ENCODE measurements at regions not wholly inside any gene's neighbourhood (a gene's known extent, or its start where the extent isn't known, plus 50 kb on each side); places are given as distances from the start of the nearest gene placed in this dataset.
"Not testable (repeated sequence)": the region's sequence is repeated elsewhere in the genome, so short reads cannot be mapped to it uniquely, and the experiment has no call there.

- not testable (repeated sequence) for H3K27ac ChIP-seq; H3K4me3 ChIP-seq; H3K9me3 ChIP-seq (replicated peaks); H3K27me3 ChIP-seq (replicated peaks); DNase-seq (ENCODE audit: low read depth in 1 of 2, low spot score in 2 of 2); H3K4me1 ChIP-seq (replicated peaks); H3K36me3 ChIP-seq
These were observed 265.1 kb downstream of the GOLGA6L6 start for GRCh38 chr15:20276312-20277114.

- not testable (repeated sequence) for H3K36me3 ChIP-seq; H3K9me3 ChIP-seq (replicated peaks)
These were observed 266.1 kb downstream of the GOLGA6L6 start for GRCh38 chr15:20275373-20275967.

DNA sequence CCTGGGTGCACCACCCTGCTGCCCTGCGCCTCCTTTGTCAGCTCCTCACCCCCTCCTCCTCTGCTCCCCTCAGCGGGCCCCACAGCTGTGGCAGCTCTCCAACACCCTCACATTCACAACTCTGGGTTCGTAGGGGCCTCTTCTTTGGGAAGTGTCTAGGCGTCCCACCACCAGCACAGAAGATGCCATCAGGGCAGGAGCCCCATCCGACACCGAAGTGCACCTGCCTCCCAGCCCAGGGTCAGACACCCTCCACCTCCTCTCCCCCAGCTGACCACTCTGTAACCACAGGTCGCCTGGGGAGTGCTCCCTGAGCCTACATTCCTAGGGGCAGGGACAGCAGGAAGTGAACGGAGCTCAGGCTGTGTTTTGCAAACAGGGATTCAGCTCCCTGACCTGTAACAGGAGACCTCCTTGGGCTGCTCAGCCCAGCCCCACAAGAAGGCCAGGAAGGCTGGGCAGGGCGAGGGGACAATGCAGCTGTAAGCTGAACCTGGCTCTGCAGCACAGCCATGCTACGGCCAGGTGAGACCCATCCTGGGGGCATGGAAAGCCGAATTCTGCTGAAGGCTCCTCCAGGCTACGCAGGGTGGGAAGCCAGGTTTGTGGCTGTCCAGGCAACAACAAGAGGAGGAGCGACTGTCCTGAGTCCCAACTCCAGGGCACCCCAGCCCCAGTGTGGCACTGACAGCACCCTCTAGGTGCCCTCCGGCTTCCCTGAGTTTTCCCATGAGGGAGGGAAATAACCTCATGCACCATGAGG, 269.0 kb downstream of the GOLGA6L6 start:
- H3K27me3 ChIP-seq (replicated peaks): no peaks in the 10 kb centered on the region
- H3K4me3 ChIP-seq: no peak overlapping the region
- no peaks in the 10 kb centered on the region for H3K9me3 ChIP-seq (replicated peaks)
- no peaks in the 10 kb centered on the region for H3K4me1 ChIP-seq (replicated peaks)
- H3K36me3 ChIP-seq: no peaks in the 10 kb centered on the region
- no peak overlapping the region for H3K27ac ChIP-seq
- no peak for DNase-seq (ENCODE audit: low read depth in 1 of 2, low spot score in 2 of 2)

More at GRCh38 chr15:20275373-20275967, 266.1 kb downstream of the GOLGA6L6 start:
- DNase-seq (ENCODE audit: low read depth in 1 of 2, low spot score in 2 of 2); H3K27ac ChIP-seq; H3K27me3 ChIP-seq (replicated peaks); H3K4me1 ChIP-seq (replicated peaks); H3K4me3 ChIP-seq: not testable (repeated sequence)

- no peak for DNase-seq (ENCODE audit: low read depth in 1 of 2, low spot score in 2 of 2)
- no peaks in the 10 kb centered on the region for H3K9me3 ChIP-seq (replicated peaks)
- H3K27me3 ChIP-seq (replicated peaks): no peaks in the 10 kb centered on the region
These were observed 270.0 kb downstream of the GOLGA6L6 start for GRCh38 chr15:20271647-20272046.

GRCh38 chr15:20269956-20270355, 271.6 kb downstream of the GOLGA6L6 start:
- H3K27me3 ChIP-seq (replicated peaks); H3K4me3 ChIP-seq; H3K27ac ChIP-seq; H3K4me1 ChIP-seq (replicated peaks); DNase-seq (ENCODE audit: low read depth in 1 of 2, low spot score in 2 of 2); H3K9me3 ChIP-seq (replicated peaks); H3K36me3 ChIP-seq: not testable (repeated sequence)

More at GRCh38 chr15:20271647-20272046, 270.0 kb downstream of the GOLGA6L6 start:
- Histone ChIP-seq H3K36me3 (no peaks in the 10 kb centered on the region), H3K4me1 (replicated peaks) (no peaks in the 10 kb centered on the region), H3K27ac (no peak overlapping the region), H3K4me3 (no peak overlapping the region)

GRCh38 chr15:20267996-20268395, 273.6 kb downstream of the GOLGA6L6 start:
- not testable (repeated sequence) for H3K9me3 ChIP-seq (replicated peaks); H3K27me3 ChIP-seq (replicated peaks); H3K4me3 ChIP-seq; H3K36me3 ChIP-seq; H3K27ac ChIP-seq; DNase-seq (ENCODE audit: low read depth in 1 of 2, low spot score in 2 of 2); H3K4me1 ChIP-seq (replicated peaks)

- H3K27me3 ChIP-seq (replicated peaks); H3K36me3 ChIP-seq; H3K4me1 ChIP-seq (replicated peaks); DNase-seq (ENCODE audit: low read depth in 1 of 2, low spot score in 2 of 2); H3K9me3 ChIP-seq (replicated peaks); H3K27ac ChIP-seq; H3K4me3 ChIP-seq: not testable (repeated sequence)
These were observed 274.4 kb downstream of the GOLGA6L6 start for GRCh38 chr15:20267051-20267730.

GRCh38 chr15:20265710-20266109, 275.9 kb downstream of the GOLGA6L6 start:
- not testable (repeated sequence) for H3K27ac ChIP-seq; H3K36me3 ChIP-seq; H3K9me3 ChIP-seq (replicated peaks); H3K4me3 ChIP-seq; DNase-seq (ENCODE audit: low read depth in 1 of 2, low spot score in 2 of 2); H3K27me3 ChIP-seq (replicated peaks); H3K4me1 ChIP-seq (replicated peaks)

GRCh38 chr15:20261321-20262280, 280.0 kb downstream of the GOLGA6L6 start:
- H3K27ac ChIP-seq; H3K4me1 ChIP-seq (replicated peaks); H3K9me3 ChIP-seq (replicated peaks): not testable (repeated sequence)

GRCh38 chr15:20260650-20261049, 280.9 kb downstream of the GOLGA6L6 start:
- not testable (repeated sequence) for H3K27ac ChIP-seq; H3K36me3 ChIP-seq; H3K4me3 ChIP-seq; DNase-seq (ENCODE audit: low read depth in 1 of 2, low spot score in 2 of 2); H3K27me3 ChIP-seq (replicated peaks); H3K4me1 ChIP-seq (replicated peaks); H3K9me3 ChIP-seq (replicated peaks)

More at GRCh38 chr15:20261321-20262280, 280.0 kb downstream of the GOLGA6L6 start:
- H3K36me3 ChIP-seq; DNase-seq (ENCODE audit: low read depth in 1 of 2, low spot score in 2 of 2); H3K4me3 ChIP-seq; H3K27me3 ChIP-seq (replicated peaks): not testable (repeated sequence)

GRCh38 chr15:20259559-20260190, 281.9 kb downstream of the GOLGA6L6 start:
- H3K27ac ChIP-seq; H3K9me3 ChIP-seq (replicated peaks); H3K27me3 ChIP-seq (replicated peaks); DNase-seq (ENCODE audit: low read depth in 1 of 2, low spot score in 2 of 2); H3K4me3 ChIP-seq; H3K36me3 ChIP-seq; H3K4me1 ChIP-seq (replicated peaks): not testable (repeated sequence)

DNA sequence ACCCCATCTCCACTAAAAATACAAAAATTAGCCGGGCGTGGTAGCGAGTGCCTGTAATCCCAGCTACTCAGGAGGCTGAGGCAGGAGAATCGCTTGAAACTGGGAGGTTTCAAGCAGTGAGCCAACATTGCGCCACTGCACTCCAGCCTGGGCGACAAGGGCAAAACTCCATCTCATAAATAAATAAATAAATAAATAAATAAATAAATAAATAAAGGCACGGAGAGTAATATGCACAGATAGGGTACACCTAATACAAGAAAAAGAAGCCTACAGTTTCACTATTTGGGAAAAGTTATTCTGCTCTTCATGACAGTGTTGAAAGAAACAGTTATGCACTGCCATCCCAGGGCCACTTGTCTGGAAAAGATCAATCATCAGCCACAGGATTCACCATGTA, 285.2 kb downstream of the GOLGA6L6 start:
- not testable (repeated sequence) for H3K4me1 ChIP-seq (replicated peaks); DNase-seq (ENCODE audit: low read depth in 1 of 2, low spot score in 2 of 2); H3K9me3 ChIP-seq (replicated peaks); H3K4me3 ChIP-seq; H3K36me3 ChIP-seq; H3K27ac ChIP-seq; H3K27me3 ChIP-seq (replicated peaks)

Measured in SJSA1 (cell line).